Keratinocyte (primary cell): ENCODE measurements at regions not wholly inside any gene's neighbourhood (a gene's known extent, or its start where the extent isn't known, plus 50 kb on each side); places are given as distances from the start of the nearest gene placed in this dataset.

Experiments
- EZH2 ChIP-seq: IDR thresholded peaks from one replicate; pipeline ENCODE4 v1.6.1; 2012; ENCODE audit warnings: inconsistent platforms, mild to moderate bottlenecking, low read length, moderate library complexity
- TF ChIP-seq, protein P1 (sequence below), 3 experiments: IDR thresholded peaks in 1 of 3; conservative IDR thresholded peaks in 1 of 3; optimal IDR thresholded peaks in 1 of 3; 2 replicates in 2 of 3; 3 replicates in 1 of 3; pipeline versions ENCODE3 to v1.5.1; 2011; ENCODE audit warnings: low read length in 3 of 3, mild to moderate bottlenecking in 3 of 3, moderate library complexity in 2 of 3, control low read depth in 1 of 3, inconsistent platforms in 1 of 3; ENCODE audit not compliant: insufficient read depth in 2 of 3; ENCODE audit errors: extremely low read depth in 1 of 3

DNA sequence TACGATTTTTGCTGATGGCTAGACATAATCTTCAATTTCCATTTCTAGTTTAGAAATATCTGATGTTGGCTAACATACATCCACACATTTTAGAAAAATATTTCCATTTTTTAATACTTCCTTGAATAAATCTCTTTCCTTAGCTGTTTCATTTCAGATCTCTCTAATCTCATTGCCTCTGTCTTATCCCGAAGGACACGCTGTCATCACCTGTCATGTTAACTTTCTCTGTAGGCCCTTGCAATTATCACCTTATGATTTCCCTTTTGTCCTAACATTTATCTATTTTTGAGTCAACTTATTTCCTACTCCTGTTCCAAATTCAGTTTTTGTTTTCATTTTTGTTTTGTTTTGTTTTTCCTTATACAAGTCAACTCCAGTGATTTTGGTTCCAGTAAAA is 173.1 kb upstream of the POM121L12 start:
- TF ChIP-seq EZH2 = no peak
- TF ChIP-seq, protein P1, sequence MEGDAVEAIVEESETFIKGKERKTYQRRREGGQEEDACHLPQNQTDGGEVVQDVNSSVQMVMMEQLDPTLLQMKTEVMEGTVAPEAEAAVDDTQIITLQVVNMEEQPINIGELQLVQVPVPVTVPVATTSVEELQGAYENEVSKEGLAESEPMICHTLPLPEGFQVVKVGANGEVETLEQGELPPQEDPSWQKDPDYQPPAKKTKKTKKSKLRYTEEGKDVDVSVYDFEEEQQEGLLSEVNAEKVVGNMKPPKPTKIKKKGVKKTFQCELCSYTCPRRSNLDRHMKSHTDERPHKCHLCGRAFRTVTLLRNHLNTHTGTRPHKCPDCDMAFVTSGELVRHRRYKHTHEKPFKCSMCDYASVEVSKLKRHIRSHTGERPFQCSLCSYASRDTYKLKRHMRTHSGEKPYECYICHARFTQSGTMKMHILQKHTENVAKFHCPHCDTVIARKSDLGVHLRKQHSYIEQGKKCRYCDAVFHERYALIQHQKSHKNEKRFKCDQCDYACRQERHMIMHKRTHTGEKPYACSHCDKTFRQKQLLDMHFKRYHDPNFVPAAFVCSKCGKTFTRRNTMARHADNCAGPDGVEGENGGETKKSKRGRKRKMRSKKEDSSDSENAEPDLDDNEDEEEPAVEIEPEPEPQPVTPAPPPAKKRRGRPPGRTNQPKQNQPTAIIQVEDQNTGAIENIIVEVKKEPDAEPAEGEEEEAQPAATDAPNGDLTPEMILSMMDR (optimal IDR thresholded peaks at IDR 0.05 in 1 of 3, IDR thresholded peaks at IDR 0.05 in 1 of 3, conservative IDR thresholded peaks at IDR 0.05 in 1 of 3; ENCODE audit: extremely low read depth in 1 of 3, insufficient read depth in 2 of 3, low read length in 3 of 3) = no peak
